Skeletal muscle cell (primary cell): ENCODE measurements at regions not wholly inside any gene's neighbourhood (a gene's known extent, or its start where the extent isn't known, plus 50 kb on each side); places are given as distances from the start of the nearest gene placed in this dataset.

Source experiments
- DNase-seq: peaks from one replicate; pipeline ENCODE4 v3.0.0-alpha.2; 2010; ENCODE audit warnings: low read depth
- H3K4me3 ChIP-seq: 2 replicates; pipeline ENCODE4 v1.5.1; 2011; ENCODE audit warnings: low read depth, mild to moderate bottlenecking, control low read depth, low read length, moderate library complexity

GRCh38 chr20:51198238-51198637 is 175.3 kb upstream of the KCNG1 start:
- H3K4me3 ChIP-seq, result no peak overlapping the region
- DNase-seq, result no peak

- H3K4me3 ChIP-seq, result no peak overlapping the region
- DNase-seq, result no peak
Observed at GRCh38 chr20:51196991-51197651, 174.2 kb upstream of the KCNG1 start.

- H3K4me3 ChIP-seq, result no peak overlapping the region
- DNase-seq, result no peak
Observed at GRCh38 chr20:51195990-51196389, 173.1 kb upstream of the KCNG1 start.

- H3K4me3 ChIP-seq, result no peak overlapping the region
- DNase-seq, result no peak
Observed at GRCh38 chr20:51195419-51195901, 172.6 kb upstream of the KCNG1 start.

GRCh38 chr20:51193066-51193772 is 170.3 kb upstream of the KCNG1 start:
- no peak overlapping the region for H3K4me3 ChIP-seq
- DNase-seq, result peak; percentile 19

GRCh38 chr20:51190783-51191180 is 167.9 kb upstream of the KCNG1 start:
- no peak overlapping the region for H3K4me3 ChIP-seq
- no peak for DNase-seq

GRCh38 chr20:51189814-51190782 is 167.2 kb upstream of the KCNG1 start:
- H3K4me3 ChIP-seq, result no peak overlapping the region
- DNase-seq, result no peak

GRCh38 chr20:51188941-51189340 is 166.0 kb upstream of the KCNG1 start:
- H3K4me3 ChIP-seq, result no peak overlapping the region
- DNase-seq, result no peak

GRCh38 chr20:51187261-51187660 is 164.4 kb upstream of the KCNG1 start:
- H3K4me3 ChIP-seq, result no peak overlapping the region
- no peak for DNase-seq

GRCh38 chr20:51185861-51186260 is 163.0 kb upstream of the KCNG1 start:
- no peak for DNase-seq
- no peak overlapping the region for H3K4me3 ChIP-seq

GRCh38 chr20:51185277-51185676 is 162.4 kb upstream of the KCNG1 start:
- H3K4me3 ChIP-seq, result no peak overlapping the region
- DNase-seq, result no peak

GRCh38 chr20:51184289-51184688 is 161.4 kb upstream of the KCNG1 start:
- DNase-seq, result no peak
- H3K4me3 ChIP-seq, result no peak overlapping the region

GRCh38 chr20:51183451-51183850 is 160.5 kb upstream of the KCNG1 start:
- DNase-seq, result no peak
- no peak overlapping the region for H3K4me3 ChIP-seq

GRCh38 chr20:51182571-51182970 is 159.7 kb upstream of the KCNG1 start:
- no peak overlapping the region for H3K4me3 ChIP-seq
- DNase-seq, result no peak

- no peak overlapping the region for H3K4me3 ChIP-seq
- DNase-seq, result no peak
Observed at GRCh38 chr20:51178153-51178552, 155.2 kb upstream of the KCNG1 start.

GRCh38 chr20:51176876-51177275 is 154.0 kb upstream of the KCNG1 start:
- no peak overlapping the region for H3K4me3 ChIP-seq
- DNase-seq, result no peak

GRCh38 chr20:51176446-51176845 is 153.5 kb upstream of the KCNG1 start:
- no peak for DNase-seq
- H3K4me3 ChIP-seq, result no peak overlapping the region

GRCh38 chr20:51175724-51176123 is 152.8 kb upstream of the KCNG1 start:
- no peak overlapping the region for H3K4me3 ChIP-seq
- DNase-seq, result no peak

GRCh38 chr20:51175156-51175555 is 152.2 kb upstream of the KCNG1 start:
- no peak for DNase-seq
- no peak overlapping the region for H3K4me3 ChIP-seq

- DNase-seq, result no peak
- no peak overlapping the region for H3K4me3 ChIP-seq
Observed at GRCh38 chr20:51174536-51174935, 151.6 kb upstream of the KCNG1 start.
